Body of pancreas (tissue), 4 donors: ENCODE measurements at regions not wholly inside any gene's neighbourhood (a gene's known extent, or its start where the extent isn't known, plus 50 kb on each side); places are given as distances from the start of the nearest gene placed in this dataset.

Experiments used
- ATAC-seq: fragments of 150-250 bp; one replicate; pipeline ENCODE4 v1.9.1; 2016
- DNase-seq, 4 donors: peaks; one replicate each; pipeline ENCODE4 v3.0.0-alpha.2; 2019
- H3K27ac ChIP-seq, 4 donors: fragments of 200-600 bp; sonication (generic); 1 replicate in 3 of 4; 2 replicates in 1 of 4; pipeline versions ENCODE4 v1.5.1 to v1.6.1; 2016 to 2019; ENCODE audit warnings: mild to moderate bottlenecking in 1 of 4, mixed read lengths in 1 of 4, moderate library complexity in 1 of 4
- H3K27me3 ChIP-seq, 2 donors: fragments of 200-600 bp; sonication (generic); one replicate each; pipeline ENCODE4 v1.6.0; 2016; ENCODE audit warnings: mild to moderate bottlenecking in 1 of 2
- H3K36me3 ChIP-seq, 2 donors: fragments of 200-600 bp; sonication (generic); replicated peaks in 1 of 2; 2 replicates each; pipeline ENCODE4 v1.5.1; 2016; ENCODE audit warnings: low read depth in 2 of 2; ENCODE audit not compliant: insufficient read depth in 1 of 2
- H3K4me1 ChIP-seq: fragments of 200-600 bp; sonication (generic); one replicate; pipeline ENCODE4 v1.6.0; 2016
- H3K4me3 ChIP-seq, 2 donors: fragments of 200-600 bp; sonication (generic); 1 replicate in 1 of 2; 2 replicates in 1 of 2; pipeline ENCODE4 v1.5.1; 2016 to 2019
- H3K9me3 ChIP-seq, 3 donors: fragments of 200-600 bp; sonication (generic); 1 replicate in 2 of 3; 2 replicates in 1 of 3; pipeline ENCODE4 v1.5.1; 2016
- CTCF ChIP-seq, 7 experiments: fragments of 450-650 bp in 4 of 7; fragments of 200-600 bp in 3 of 7; sonication (generic) in 3 of 7; IDR thresholded peaks; one replicate each; pipeline ENCODE4 v1.5.1; 2016 to 2019; ENCODE audit warnings: antibody characterized with exemption in 7 of 7
- POLR2A ChIP-seq, 3 donors: fragments of 450-650 bp; IDR thresholded peaks; one replicate each; pipeline ENCODE4 v1.6.1; 2016; ENCODE audit warnings: antibody characterized with exemption in 3 of 3, mild to moderate bottlenecking in 2 of 3
- WGBS, 2 donors: methylation state at CpG; one replicate each; pipeline ENCODE4 v1.1.5; 2017; 5-methylcytosine and 5-hydroxymethylcytosine counted together
- intact Hi-C: fragments of 100-400 bp; cut with DNase I; formaldehyde crosslinking; loops from one replicate; pipeline ENCODE4 v1.15.1; 2023

DNA sequence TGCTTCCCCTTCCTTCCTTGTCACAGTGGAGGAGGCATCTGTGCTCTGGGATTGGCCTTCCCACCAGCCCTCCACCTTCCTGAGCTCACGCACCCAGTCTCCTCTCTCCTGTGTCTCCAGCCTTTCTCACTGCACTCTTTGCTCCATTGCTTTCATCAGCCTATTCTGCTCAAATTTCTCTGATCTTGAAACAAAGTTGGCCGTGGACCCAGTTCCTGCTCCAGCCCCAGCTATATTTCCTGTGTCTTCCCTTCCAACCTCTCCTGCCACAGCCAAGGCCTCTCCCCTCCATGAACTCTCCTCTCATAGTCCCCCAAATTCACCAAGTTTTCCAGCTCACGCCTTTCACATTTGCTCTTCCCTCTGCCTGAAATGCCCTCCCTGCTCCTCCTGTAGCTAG, 226.6 kb upstream of the AGAP1 start:
- Histone ChIP-seq H3K27ac (no peak overlapping the region), H3K36me3 (no peaks in the 10 kb centered on the region), H3K4me1 (no peaks in the 10 kb centered on the region), H3K27me3 (no peaks in the 10 kb centered on the region), H3K9me3 (no peaks in the 10 kb centered on the region), H3K4me3 (no peak overlapping the region)
- WGBS, 2 donors = 76 to 90% methylated on average over 3 of the region's 3 CpGs
- DNase-seq (no peak), ATAC-seq (no peak)
- intact Hi-C loops = no loop called here
- TF ChIP-seq POLR2A (IDR thresholded peaks at IDR 0.05) (no peak), CTCF (IDR thresholded peaks at IDR 0.05) (no peak)

DNA sequence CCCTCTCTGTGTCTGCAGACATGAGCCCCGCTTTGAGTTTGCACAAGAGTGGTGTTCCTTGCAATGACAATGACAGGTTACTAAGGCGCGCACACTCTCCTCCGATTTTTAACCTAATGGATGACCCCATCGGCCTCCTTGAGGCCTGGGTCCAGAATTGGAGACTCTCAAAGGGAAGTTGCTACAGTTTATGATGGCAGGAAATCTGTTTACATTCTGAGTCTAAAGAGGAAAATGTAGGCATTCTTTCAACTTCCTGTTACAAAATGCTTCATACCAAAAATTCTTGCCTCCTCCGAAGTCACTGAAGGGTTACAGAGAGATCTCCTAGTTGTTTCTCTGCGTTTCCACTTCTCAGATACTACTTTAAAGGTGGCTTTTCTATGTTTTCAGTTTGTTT, 225.3 kb upstream of the AGAP1 start:
- DNase-seq = no peak
- Histone ChIP-seq H3K36me3 (no peaks in the 10 kb centered on the region), H3K4me1 (no peaks in the 10 kb centered on the region), H3K27me3 (no peaks in the 10 kb centered on the region), H3K4me3 (no peak overlapping the region), H3K9me3 (no peaks in the 10 kb centered on the region), H3K27ac (no peak overlapping the region)
- intact Hi-C loops = no loop called here
- 54 to 62% methylated on average over 7 of the region's 7 CpGs for WGBS, 2 donors
- ATAC-seq = no peak
- TF ChIP-seq POLR2A (IDR thresholded peaks at IDR 0.05) (no peak), CTCF (IDR thresholded peaks at IDR 0.05) (no peak)

DNA sequence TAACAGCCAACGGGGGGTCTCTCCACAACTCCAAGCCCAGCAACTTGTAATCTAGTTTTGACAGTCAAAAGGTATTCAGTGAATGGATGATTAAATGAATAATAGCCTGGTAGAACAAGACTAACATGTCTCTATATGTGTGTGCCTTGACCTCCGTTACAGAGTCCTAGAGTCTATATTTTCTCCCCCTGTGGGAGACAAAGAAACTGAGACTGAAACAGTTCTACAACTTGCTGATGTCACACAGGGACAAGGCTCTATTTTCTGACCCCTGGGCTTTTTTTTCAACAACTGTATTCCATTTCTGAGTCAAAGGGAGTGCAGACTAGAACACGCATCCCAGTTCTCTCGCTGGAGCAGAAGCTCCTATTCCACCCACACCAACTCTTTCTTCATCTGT, 223.6 kb upstream of the AGAP1 start:
- 87 to 88% methylated on average over 4 of the region's 4 CpGs for WGBS, 2 donors
- TF ChIP-seq CTCF (IDR thresholded peaks at IDR 0.05) (no peak), POLR2A (IDR thresholded peaks at IDR 0.05) (no peak)
- no peaks in the 10 kb centered on the region for H3K27me3 ChIP-seq
- intact Hi-C loops = no loop called here
- H3K4me1 ChIP-seq = no peaks in the 10 kb centered on the region
- ATAC-seq = no peak
- no peaks in the 10 kb centered on the region for H3K36me3 ChIP-seq
- H3K27ac ChIP-seq = no peak overlapping the region
- H3K9me3 ChIP-seq = no peaks in the 10 kb centered on the region
- no peak overlapping the region for H3K4me3 ChIP-seq
- no peak for DNase-seq

GRCh38 chr2:235270956-235271355, 222.9 kb upstream of the AGAP1 start:
- Histone ChIP-seq H3K27me3 (no peaks in the 10 kb centered on the region), H3K36me3 (no peaks in the 10 kb centered on the region), H3K9me3 (no peaks in the 10 kb centered on the region), H3K27ac (no peak overlapping the region), H3K4me3 (no peak overlapping the region), H3K4me1 (no peaks in the 10 kb centered on the region)
- no peak for TF ChIP-seq CTCF (IDR thresholded peaks at IDR 0.05)
- WGBS, 2 donors = 52 to 64% methylated on average over 4 of the region's 4 CpGs
- no peak for ATAC-seq
- intact Hi-C loops = no loop called here
- no peak for DNase-seq

GRCh38 chr2:235271936-235272335, 221.9 kb upstream of the AGAP1 start:
- intact Hi-C loops = no loop called here
- no peak for ATAC-seq
- H3K36me3 ChIP-seq = no peaks in the 10 kb centered on the region
- 73 to 83% methylated on average over 2 of the region's 2 CpGs for WGBS, 2 donors
- H3K27ac ChIP-seq = no peak overlapping the region
- no peak for DNase-seq
- no peaks in the 10 kb centered on the region for H3K27me3 ChIP-seq
- no peaks in the 10 kb centered on the region for H3K4me1 ChIP-seq
- no peaks in the 10 kb centered on the region for H3K9me3 ChIP-seq
- TF ChIP-seq POLR2A (IDR thresholded peaks at IDR 0.05) (no peak), CTCF (IDR thresholded peaks at IDR 0.05) (no peak)
- H3K4me3 ChIP-seq = no peak overlapping the region
